H1 (cell line): ENCODE measurements at regions not wholly inside any gene's neighbourhood (a gene's known extent, or its start where the extent isn't known, plus 50 kb on each side); places are given as distances from the start of the nearest gene placed in this dataset.

Experiments
- CTCF ChIA-PET: fragments of 300-600 bp; sonication (Branson Sonifier 250); formaldehyde crosslinking; loops from one replicate; lab custom pipeline; 2021; ENCODE audit not compliant: partially characterized antibody; lab: Charles Lee
- POLR2A ChIA-PET: fragments of 300-600 bp; sonication (Branson Sonifier 250); formaldehyde crosslinking; loops from one replicate; lab custom pipeline; 2021; ENCODE audit warnings: inconsistent platforms; ENCODE audit not compliant: partially characterized antibody; lab: Charles Lee
- DNase-seq, 2 experiments: peaks; one replicate each; pipeline versions ENCODE4 v3.0.0 to v3.0.0-alpha.2; 2010 to 2022; ENCODE audit warnings: low spot score in 2 of 2, low read depth in 1 of 2, mixed read lengths in 1 of 2
- FAIRE-seq: peaks from 2 replicates; lab custom pipeline; 2011; peaks lifted over from hg19 to GRCh38; lab: Jason Lieb, UNC
- H2AFZ ChIP-seq: 2 replicates; pipeline ENCODE4 v1.8.1; 2012; ENCODE audit warnings: low read length, inconsistent platforms
- H2AK5ac ChIP-seq: 2 replicates; pipeline ENCODE4 v1.6.1; 2013; ENCODE audit warnings: low read depth, low read length
- H2BK120ac ChIP-seq: replicated peaks from 2 replicates; pipeline ENCODE3; 2013; ENCODE audit warnings: low read depth, low read length, inconsistent platforms
- H2BK12ac ChIP-seq: 2 replicates; pipeline ENCODE4 v1.6.1; 2013; ENCODE audit warnings: low read depth, low read length
- H2BK15ac ChIP-seq: 2 replicates; pipeline ENCODE4 v1.6.1; 2013; ENCODE audit warnings: low read length
- H2BK20ac ChIP-seq: 2 replicates; pipeline ENCODE4 v1.6.1; 2013; ENCODE audit warnings: low read length
- H2BK5ac ChIP-seq: 2 replicates; pipeline ENCODE4 v1.6.1; 2013; ENCODE audit warnings: low read depth, low read length
- H3K14ac ChIP-seq: 2 replicates; pipeline ENCODE4 v1.6.1; 2013; ENCODE audit warnings: inconsistent platforms; ENCODE audit not compliant: insufficient read length
- H3K18ac ChIP-seq: 2 replicates; pipeline ENCODE4 v1.6.1; 2013; ENCODE audit warnings: low read length; ENCODE audit errors: extremely low read depth
- H3K23ac ChIP-seq: 2 replicates; pipeline ENCODE4 v1.6.1; 2013; ENCODE audit warnings: inconsistent platforms; ENCODE audit not compliant: insufficient read length
- H3K23me2 ChIP-seq: 2 replicates; pipeline ENCODE4 v1.6.1; 2013; ENCODE audit warnings: low read depth, low read length
- H3K27ac ChIP-seq: 2 replicates; pipeline ENCODE4 v1.6.1; 2011; ENCODE audit warnings: low read depth, low read length, inconsistent platforms
- H3K27me3 ChIP-seq, 4 experiments: replicated peaks in 1 of 4; 1 replicate in 1 of 4; 2 replicates in 3 of 4; pipeline versions ENCODE4 v1.6.1 to v1.8.1; 2011 to 2013; ENCODE audit warnings: low read length in 3 of 4, mild to moderate bottlenecking in 3 of 4, inconsistent platforms in 2 of 4, mixed read lengths in 2 of 4, moderate library complexity in 1 of 4; ENCODE audit not compliant: control insufficient read depth in 3 of 4, insufficient read depth in 3 of 4; ENCODE audit errors: extremely low read depth in 1 of 4
- H3K36me3 ChIP-seq, 4 experiments: 2 replicates each; pipeline versions ENCODE4 v1.6.1 to v1.8.1; 2011 to 2013; ENCODE audit warnings: mild to moderate bottlenecking in 4 of 4, low read length in 3 of 4, moderate library complexity in 2 of 4, control low read depth in 1 of 4, inconsistent platforms in 1 of 4; ENCODE audit not compliant: insufficient read depth in 4 of 4, control insufficient read depth in 2 of 4
- H3K4ac ChIP-seq: replicated peaks from 2 replicates; pipeline ENCODE3; 2013; ENCODE audit warnings: low read length, low read depth, mixed read lengths, inconsistent platforms; ENCODE audit not compliant: insufficient read length
- H3K4me1 ChIP-seq, 4 experiments: replicated peaks in 1 of 4; 1 replicate in 1 of 4; 2 replicates in 3 of 4; pipeline versions ENCODE4 v1.6.1 to v1.8.1; 2011 to 2013; ENCODE audit warnings: low read length in 3 of 4, inconsistent platforms in 2 of 4, mixed read lengths in 1 of 4; ENCODE audit not compliant: insufficient read depth in 4 of 4, control insufficient read depth in 3 of 4
- H3K4me2 ChIP-seq, 2 experiments: 2 replicates each; pipeline versions ENCODE4 v1.6.1 to v1.8.1; 2011 to 2013; ENCODE audit warnings: low read depth in 2 of 2, low read length in 2 of 2, control low read depth in 1 of 2, inconsistent platforms in 1 of 2, mild to moderate bottlenecking in 1 of 2; ENCODE audit not compliant: insufficient read depth in 1 of 2
- H3K4me3 ChIP-seq, 4 experiments: fragments of 200-600, 300-600 bp in 1 of 4; sonication (generic), shearing (Covaris generic), sonication (Bioruptor Twin) in 1 of 4; 2 replicates each; pipeline versions ENCODE4 v1.5.1 to v1.8.1; 2011 to 2016; ENCODE audit warnings: low read length in 4 of 4, low read depth in 3 of 4, control low read depth in 2 of 4, inconsistent platforms in 2 of 4, mild to moderate bottlenecking in 2 of 4, mixed read lengths in 1 of 4, moderate library complexity in 1 of 4; ENCODE audit not compliant: insufficient read depth in 2 of 4; ENCODE audit errors: extremely low read depth in 1 of 4
- H3K56ac ChIP-seq: replicated peaks from 2 replicates; pipeline ENCODE3; 2013; ENCODE audit warnings: low read depth, mild to moderate bottlenecking, mixed read lengths, low read length, inconsistent platforms; ENCODE audit not compliant: insufficient read length
- H3K79me1 ChIP-seq: 2 replicates; pipeline ENCODE4 v1.6.1; 2013; ENCODE audit warnings: low read depth, low read length, control low read depth
- H3K79me2 ChIP-seq, 2 experiments: 2 replicates each; pipeline versions ENCODE4 v1.6.1 to v1.8.1; 2012 to 2013; ENCODE audit warnings: low read length in 2 of 2, mild to moderate bottlenecking in 2 of 2, inconsistent platforms in 1 of 2; ENCODE audit not compliant: insufficient read depth in 2 of 2, control insufficient read depth in 1 of 2
- H3K9ac ChIP-seq, 4 experiments: replicated peaks in 1 of 4; 1 replicate in 1 of 4; 2 replicates in 3 of 4; pipeline versions ENCODE4 v1.6.1 to v1.8.1; 2011 to 2013; ENCODE audit warnings: low read depth in 3 of 4, low read length in 3 of 4, control low read depth in 2 of 4, mild to moderate bottlenecking in 2 of 4, moderate library complexity in 2 of 4, inconsistent platforms in 1 of 4; ENCODE audit errors: extremely low read depth in 1 of 4
- H3K9me3 ChIP-seq, 2 experiments: 2 replicates each; pipeline versions ENCODE4 v1.6.1 to v1.8.1; 2012 to 2013; ENCODE audit warnings: mild to moderate bottlenecking in 2 of 2, moderate library complexity in 2 of 2, control low read depth in 1 of 2, inconsistent platforms in 1 of 2, low read depth in 1 of 2, low read length in 1 of 2, mixed read lengths in 1 of 2; ENCODE audit not compliant: insufficient read depth in 2 of 2
- H4K20me1 ChIP-seq, 2 experiments: replicated peaks in 1 of 2; 2 replicates each; pipeline versions ENCODE3 to v1.8.1; 2011 to 2013; ENCODE audit warnings: inconsistent platforms in 2 of 2, low read length in 2 of 2, mild to moderate bottlenecking in 1 of 2; ENCODE audit not compliant: insufficient read depth in 2 of 2, control insufficient read depth in 1 of 2
- H4K5ac ChIP-seq: 2 replicates; pipeline ENCODE4 v1.6.1; 2013; ENCODE audit warnings: low read length, low read depth, mixed read lengths, inconsistent platforms; ENCODE audit not compliant: insufficient read length
- H4K8ac ChIP-seq: 2 replicates; pipeline ENCODE4 v1.8.0; 2013; ENCODE audit warnings: mild to moderate bottlenecking, moderate library complexity, low read length, inconsistent platforms; ENCODE audit not compliant: insufficient read depth; ENCODE audit errors: extremely low read depth
- H4K91ac ChIP-seq: replicated peaks from 2 replicates; pipeline ENCODE3; 2013; ENCODE audit warnings: low read length, mixed read lengths, inconsistent platforms; ENCODE audit not compliant: insufficient read length
- CBX5 ChIP-seq: fragments of 300-800, 300-1000 bp; sonication (generic); IDR thresholded peaks from 2 replicates; pipeline ENCODE4 v1.7.1; 2016; ENCODE audit warnings: antibody characterized with exemption, low read length, low read depth
- WGBS, 2 experiments: shearing (Covaris generic) in 1 of 2; methylation state at CpG; one replicate each; pipeline versions ENCODE4 v1.1.6 to v1.1.7; 2013 to 2015; ENCODE audit warnings: low lambda C conversion rate in 2 of 2, mixed read lengths in 2 of 2, inconsistent platforms in 1 of 2, low coverage in 1 of 2, missing lambda C conversion rate in 1 of 2; ENCODE audit not compliant: insufficient replicate concordance in 2 of 2, insufficient coverage in 1 of 2, insufficient read length in 1 of 2; ENCODE audit errors: extremely low coverage in 1 of 2, missing lambda C conversion rate in 1 of 2; 5-methylcytosine and 5-hydroxymethylcytosine counted together

DNA sequence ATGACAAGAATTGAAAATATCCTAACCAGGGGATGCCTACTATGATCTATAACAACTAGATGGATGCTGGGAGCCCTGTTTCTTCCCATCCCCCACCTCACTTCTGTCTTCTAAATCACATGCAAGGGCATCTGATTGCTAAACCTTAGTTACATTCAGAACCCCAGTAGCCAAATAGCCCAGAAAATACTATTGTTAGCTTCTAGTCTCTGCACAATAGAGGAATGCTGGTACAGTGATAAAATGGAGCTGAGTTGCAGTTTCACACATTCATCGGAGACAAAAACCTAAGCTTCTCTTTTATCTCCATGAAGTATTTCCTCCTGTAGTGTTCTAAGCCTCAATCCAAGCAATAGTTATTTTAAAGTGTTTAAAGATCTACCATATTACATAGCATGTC lies 942.9 kb downstream of the RPS29 start:
- Histone ChIP-seq H3K36me3 (no peaks in the 10 kb centered on the region), H2BK20ac (no peak overlapping the region), H3K9me3 (no peaks in the 10 kb centered on the region), H4K20me1 (no peaks in the 10 kb centered on the region), H2AK5ac (no peak overlapping the region), H3K23ac (no peak overlapping the region), H3K9ac (no peak overlapping the region), H3K79me1 (no peaks in the 10 kb centered on the region), H3K4me1 (0 out of 7 replicates have a peak, but pooled peaks cover 0 to 3% (median under 1%) of the 10 kb centered on the region in 4 experiments), H2BK120ac (no peak overlapping the region), H4K5ac (no peak overlapping the region), H3K56ac (no peak overlapping the region), H4K8ac (no peak overlapping the region), H2BK12ac (no peak overlapping the region), H3K27me3 (no peaks in the 10 kb centered on the region), H3K23me2 (no peaks in the 10 kb centered on the region), H3K4me2 (no peak overlapping the region), H3K27ac (no peak overlapping the region), H2BK5ac (no peak overlapping the region), H3K4ac (no peak overlapping the region), H3K4me3 (no peak overlapping the region), H3K79me2 (no peaks in the 10 kb centered on the region), H3K14ac (no peak overlapping the region), H2BK15ac (no peak overlapping the region), H4K91ac (no peak overlapping the region), H3K18ac (no peak overlapping the region), H2AFZ (peak overlapping the region; percentile 28; the same call in 1 of the 2 replicates)
- CTCF ChIA-PET: interaction anchor here (0.7 to 0.8 kb wide), 2 partner anchors 472 to 530 kb away, joined by 3 to 4 read pairs; no protein-coding TSS in a partner anchor
- 83% methylated on average over 1 of the region's 1 CpG; no CpG with 5 or more reads in 1 of the 2 experiments for WGBS, 2 experiments
- POLR2A ChIA-PET: no interaction called here
- no peak for DNase-seq
- peak; percentile 7 for FAIRE-seq
- no peak for TF ChIP-seq CBX5
